Stimulated activated CD4-positive, alpha-beta T cell treated with anti-CD3 and anti-CD28 coated beads, Interleukin-4, amount 100 ng/mL, for 24 hours (primary cell): ENCODE measurements at regions not wholly inside any gene's neighbourhood (a gene's known extent, or its start where the extent isn't known, plus 50 kb on each side); places are given as distances from the start of the nearest gene placed in this dataset.
"Not testable (repeated sequence)": the region's sequence is repeated elsewhere in the genome, so short reads cannot be mapped to it uniquely, and the experiment has no call there.

Source experiments
- DNase-seq: peaks from one replicate; pipeline ENCODE4 v3.0.0-alpha.2; 2020

DNA sequence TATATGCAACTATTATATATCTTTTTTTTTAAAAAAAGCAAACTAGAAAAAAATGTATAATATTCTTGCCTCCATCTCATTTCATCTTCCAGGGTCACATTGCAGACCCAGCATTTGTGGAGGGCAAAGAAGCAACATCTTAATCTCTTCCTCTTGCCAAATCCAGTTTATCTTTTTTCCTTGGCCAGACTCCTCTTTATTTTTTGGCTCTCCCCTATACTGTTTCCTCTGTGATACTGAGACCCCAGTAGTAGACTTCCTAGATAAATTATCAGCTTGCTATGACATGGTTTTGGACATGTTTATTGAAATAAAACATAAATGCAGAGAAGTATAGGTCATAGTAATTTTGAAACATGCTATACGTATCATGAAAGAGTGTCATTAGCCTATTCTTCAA, 303.8 kb upstream of the DDHD1 start:
- no peak for DNase-seq

DNA sequence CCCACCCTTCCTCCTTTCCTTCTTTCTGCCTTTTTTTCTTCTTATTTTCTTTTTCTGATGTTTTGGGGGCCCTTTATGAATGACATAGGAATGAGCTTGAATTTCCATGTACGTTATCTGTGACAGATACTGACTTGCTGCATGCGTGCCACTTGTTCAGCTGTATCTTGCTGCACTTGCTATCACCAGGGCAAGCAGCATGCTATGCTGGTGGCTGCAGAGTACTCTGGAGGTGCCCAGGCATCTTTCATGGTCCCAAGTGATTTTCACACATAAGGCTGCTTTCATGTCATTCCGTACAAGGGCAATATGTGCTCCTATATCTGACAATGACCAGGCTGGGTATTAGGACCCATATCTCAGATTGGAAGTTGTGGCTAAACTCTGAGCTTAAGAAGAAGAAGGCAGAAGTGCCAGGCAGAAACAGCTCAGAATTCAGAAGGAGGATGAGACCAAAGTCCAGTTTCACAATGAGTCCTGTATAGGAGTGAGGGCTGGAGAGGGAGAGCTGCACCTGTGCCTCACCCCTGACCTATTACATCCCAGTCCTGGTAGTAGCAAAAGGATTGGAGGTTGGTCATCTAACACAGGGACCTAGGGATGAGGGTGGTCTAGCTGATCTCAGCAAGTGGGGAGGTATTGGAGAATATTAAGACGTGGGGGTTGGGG, 299.0 kb upstream of the DDHD1 start:
- no peak for DNase-seq

GRCh38 chr14:53450871-53451270, 297.7 kb upstream of the DDHD1 start:
- no peak for DNase-seq

GRCh38 chr14:53448682-53449081, 295.6 kb upstream of the DDHD1 start:
- DNase-seq, result no peak

GRCh38 chr14:53444677-53445312, 291.7 kb upstream of the DDHD1 start:
- no peak for DNase-seq

- no peak for DNase-seq
These were observed 288.7 kb upstream of the DDHD1 start for GRCh38 chr14:53441789-53442188.

DNA sequence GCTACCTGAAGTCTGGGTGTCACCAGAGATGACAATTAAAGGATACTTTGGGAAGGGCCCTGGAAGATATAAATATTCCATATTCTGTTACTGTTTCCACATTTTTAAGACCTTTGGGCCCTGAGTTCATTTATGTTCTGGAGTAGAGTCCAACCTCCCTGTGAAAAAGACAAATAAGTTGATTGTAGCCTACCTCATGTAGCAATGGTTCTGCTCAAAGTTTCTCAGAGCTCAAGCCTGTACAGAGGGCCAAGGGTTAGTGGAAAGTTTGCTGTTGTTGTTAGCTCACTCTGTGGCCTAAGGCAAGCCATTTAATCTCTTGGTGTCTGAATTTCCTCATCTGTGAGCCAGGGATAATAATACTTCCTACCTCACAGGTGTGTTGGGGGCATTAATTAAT, 284.7 kb upstream of the DDHD1 start:
- DNase-seq, result no peak

DNA sequence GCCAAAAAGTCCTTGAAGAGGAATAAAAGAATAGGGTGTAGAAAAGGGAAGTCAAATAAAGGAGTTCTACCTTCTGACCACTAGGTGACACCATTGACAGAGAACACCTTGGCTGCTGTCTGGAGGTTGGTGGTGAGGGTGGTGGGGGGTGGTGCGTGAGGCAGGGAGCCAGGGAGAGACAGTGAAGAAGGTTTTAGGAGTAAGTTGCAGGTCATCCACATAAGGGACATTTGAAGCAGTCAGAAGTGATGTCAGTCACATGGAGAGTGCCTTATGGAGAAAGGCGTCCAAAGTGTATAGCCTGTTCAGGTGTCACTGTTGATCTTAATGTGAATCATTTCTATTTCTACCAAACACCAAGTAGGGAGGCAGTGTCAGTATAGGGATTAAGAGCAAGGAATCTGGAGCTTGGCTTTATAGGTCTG, 279.3 kb upstream of the DDHD1 start:
- no peak for DNase-seq

GRCh38 chr14:53430870-53431269, 277.7 kb upstream of the DDHD1 start:
- no peak for DNase-seq

DNA sequence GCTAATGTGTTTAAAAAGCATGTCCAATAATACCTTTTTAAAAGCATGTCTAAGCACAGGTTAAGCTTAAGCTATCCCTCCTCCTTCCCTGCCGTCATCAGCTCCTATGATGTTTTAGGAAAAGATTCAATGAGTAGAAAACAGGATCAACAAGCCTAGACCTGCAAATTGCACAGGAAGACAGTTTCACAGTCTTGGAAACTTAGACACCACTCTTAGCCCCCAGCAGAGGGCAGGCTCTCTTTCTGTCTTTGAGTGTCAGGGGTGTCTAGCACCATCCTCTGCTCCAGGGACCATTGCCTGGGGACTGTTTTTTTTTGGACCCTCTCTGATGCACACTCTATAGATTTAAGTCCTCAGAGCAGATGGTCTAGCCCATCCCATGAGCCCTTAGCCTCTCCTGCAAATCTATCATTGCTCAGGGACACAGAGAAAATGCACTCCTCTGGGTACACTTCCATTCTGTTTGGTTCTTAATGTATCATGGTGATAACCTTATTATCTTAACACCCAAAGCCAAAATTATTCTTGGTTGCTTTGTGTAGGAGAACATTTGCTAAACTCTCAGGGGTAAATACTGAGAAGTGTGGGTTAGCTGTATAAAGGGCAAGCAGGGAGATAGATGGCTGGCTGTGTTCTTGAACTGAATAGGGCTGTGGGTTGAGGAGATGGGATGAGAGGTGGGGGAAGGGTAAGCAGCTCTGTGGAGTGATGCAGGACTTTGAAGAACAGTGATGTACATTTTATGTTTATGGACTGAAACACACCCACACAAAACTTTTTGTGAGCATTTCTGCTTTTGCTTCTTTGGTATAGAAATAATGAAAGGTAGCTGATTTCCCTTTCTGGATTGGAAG, 259.9 kb upstream of the DDHD1 start:
- DNase-seq, result no peak

GRCh38 chr14:53411125-53411524, 258.0 kb upstream of the DDHD1 start:
- no peak for DNase-seq

- no peak for DNase-seq
These were observed 256.8 kb upstream of the DDHD1 start for GRCh38 chr14:53409969-53410368.

GRCh38 chr14:53409289-53409688, 256.2 kb upstream of the DDHD1 start:
- no peak for DNase-seq

GRCh38 chr14:53408175-53408879, 255.2 kb upstream of the DDHD1 start:
- DNase-seq, result no peak

DNA sequence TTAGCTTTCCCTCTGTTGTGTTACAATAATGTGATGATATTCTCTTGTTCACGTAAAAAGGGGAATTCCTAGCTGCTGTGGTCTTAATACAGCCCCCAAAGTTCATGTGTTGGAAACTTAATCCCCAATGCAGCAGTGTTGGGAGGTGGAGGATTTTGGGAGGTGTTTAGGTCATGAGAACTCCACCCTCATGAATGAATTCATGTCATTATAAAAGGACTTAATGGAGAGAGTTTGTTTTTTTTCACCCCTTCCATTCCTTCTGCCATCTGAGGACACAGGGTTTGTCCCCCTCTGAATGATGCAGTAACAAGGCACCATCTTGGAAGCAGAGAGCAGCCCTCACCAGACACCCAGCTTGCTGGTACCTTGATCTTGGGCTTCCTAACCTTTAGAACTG, 253.4 kb upstream of the DDHD1 start:
- no peak for DNase-seq

GRCh38 chr14:53401646-53402045, 248.5 kb upstream of the DDHD1 start:
- no peak for DNase-seq

DNA sequence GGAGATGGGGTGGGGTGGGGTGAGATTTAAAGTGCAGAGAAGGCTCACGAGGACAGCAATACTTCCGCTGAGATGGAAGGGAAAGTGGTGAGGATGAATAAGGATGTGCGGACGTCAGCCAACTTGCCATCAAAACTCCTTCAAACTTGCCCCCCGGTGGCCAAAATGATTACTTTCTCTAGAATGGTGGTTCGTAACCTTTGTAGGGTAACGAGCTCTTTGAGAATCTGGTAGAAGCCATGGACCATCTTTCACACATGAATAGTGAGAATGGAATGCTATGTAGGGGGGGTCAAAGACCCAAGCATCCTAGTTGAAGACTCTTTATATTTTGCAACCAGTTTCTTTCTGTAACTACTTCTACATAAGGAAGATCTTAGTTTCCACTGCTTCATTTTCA, 245.9 kb upstream of the DDHD1 start:
- DNase-seq, result no peak

- no peak for DNase-seq
These were observed 245.5 kb upstream of the DDHD1 start for GRCh38 chr14:53398616-53399015.

DNA sequence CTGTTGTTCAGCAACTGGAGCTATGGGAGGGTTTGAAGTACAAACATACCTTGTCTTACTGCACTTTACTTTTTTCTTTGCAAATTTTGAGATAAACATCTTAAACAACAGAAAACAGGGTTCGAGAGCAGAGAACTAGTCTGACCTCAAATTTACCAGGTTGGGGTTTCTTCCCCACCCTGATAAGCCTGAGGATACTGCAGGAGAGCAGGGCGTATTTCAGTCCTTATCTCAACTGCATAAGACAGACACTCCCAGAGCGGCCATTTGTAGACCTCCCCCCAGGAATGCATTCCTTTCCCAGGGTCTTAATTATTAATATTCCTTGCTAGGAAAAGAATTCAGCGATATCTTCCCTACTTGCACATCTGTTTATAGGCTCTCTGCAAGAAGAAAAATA, 242.1 kb upstream of the DDHD1 start:
- DNase-seq, result not testable (repeated sequence)

GRCh38 chr14:53391631-53392285, 238.6 kb upstream of the DDHD1 start:
- no peak for DNase-seq

DNA sequence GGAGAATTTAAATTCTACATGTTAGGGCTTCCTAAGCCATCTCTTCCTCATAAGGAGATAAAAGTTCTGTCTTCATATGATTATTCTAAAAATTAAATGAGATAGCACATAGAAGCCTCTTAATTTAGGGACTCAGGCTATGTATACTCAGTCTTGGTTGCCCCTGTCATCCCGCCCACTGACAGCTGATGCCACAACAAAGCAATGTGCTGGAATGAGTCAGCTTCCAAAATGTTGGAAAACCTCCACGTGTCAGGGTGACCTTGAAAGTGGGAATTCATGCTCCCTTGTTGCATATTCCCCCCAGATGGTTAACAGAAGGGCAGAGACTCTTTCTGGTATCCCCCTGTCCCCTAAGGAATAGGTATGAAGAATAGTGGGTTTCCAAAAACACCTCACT, 238.0 kb upstream of the DDHD1 start:
- no peak for DNase-seq

DNA sequence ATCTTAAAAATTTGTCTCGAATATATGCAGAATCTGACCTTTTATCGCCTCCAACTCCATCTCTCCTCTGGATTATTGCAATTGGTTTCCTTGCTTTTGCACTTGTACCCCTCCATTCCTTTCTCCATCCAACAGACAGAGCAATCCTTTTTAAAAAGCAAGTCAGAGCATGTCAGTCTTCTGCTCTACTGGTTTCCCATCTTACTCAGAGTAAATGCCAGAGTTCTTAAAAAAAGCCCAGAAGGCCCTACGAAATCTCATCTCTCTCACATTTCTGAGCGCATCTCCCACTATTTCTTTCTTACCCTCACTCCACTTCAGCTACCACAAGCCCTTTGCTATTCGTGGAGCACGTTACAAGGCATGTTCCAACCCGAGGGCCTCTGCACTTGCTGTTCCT, 236.9 kb upstream of the DDHD1 start:
- DNase-seq, result no peak

DNA sequence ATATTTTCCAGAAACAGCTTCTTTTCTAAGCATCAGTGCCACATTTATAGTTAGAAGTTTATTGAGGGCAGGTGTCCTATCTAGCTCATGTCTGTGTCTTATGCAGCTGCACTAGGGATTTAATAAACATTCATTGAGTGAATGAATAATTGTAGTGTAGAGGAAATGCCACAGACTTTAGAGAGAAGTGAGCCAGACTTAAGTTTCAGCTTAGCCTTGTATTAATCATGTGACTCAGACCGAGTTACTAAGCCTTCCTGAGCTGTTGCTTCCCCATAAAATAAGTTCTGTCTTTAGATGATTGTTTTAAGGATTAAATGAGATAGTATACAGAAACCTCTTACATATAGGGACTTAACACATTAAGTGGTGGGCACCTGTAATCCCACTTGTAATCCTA, 236.1 kb upstream of the DDHD1 start:
- no peak for DNase-seq
